GM23338 (cell line): ENCODE measurements at regions not wholly inside any gene's neighbourhood (a gene's known extent, or its start where the extent isn't known, plus 50 kb on each side); places are given as distances from the start of the nearest gene placed in this dataset.

Experiments used
- ATAC-seq: fragments of 200-7000 bp; cut with Tn5 transposase; 3 replicates; pipeline ENCODE4 v1.9.1; 2020
- DNase-seq: peaks from one replicate; pipeline ENCODE4 v3.0.0-alpha.2; 2015; ENCODE audit warnings: low spot score
- H2AFZ ChIP-seq: fragments of 200-600 bp; sonication (generic); 2 replicates; pipeline ENCODE4 v1.8.0; 2016; ENCODE audit warnings: antibody characterized with exemption, mild to moderate bottlenecking, moderate library complexity
- H3F3A ChIP-seq: fragments of 200-600 bp; sonication (generic); replicated peaks from 2 replicates; pipeline ENCODE4 v1.8.0; 2017; ENCODE audit warnings: antibody characterized with exemption, mixed run types, low read depth
- H3K27ac ChIP-seq: fragments of 200-600 bp; sonication (generic); 2 replicates; pipeline ENCODE4 v1.6.1; 2016; ENCODE audit warnings: low read depth
- H3K27me3 ChIP-seq: fragments of 200-600 bp; sonication (generic); 2 replicates; pipeline ENCODE4 v1.8.0; 2016; ENCODE audit warnings: mild to moderate bottlenecking, mixed run types, moderate library complexity; ENCODE audit not compliant: insufficient read depth
- H3K36me3 ChIP-seq: fragments of 200-600 bp; sonication (generic); 2 replicates; pipeline ENCODE4 v1.8.0; 2016; ENCODE audit warnings: mild to moderate bottlenecking; ENCODE audit not compliant: insufficient read depth
- H3K4me1 ChIP-seq: fragments of 200-600 bp; sonication (generic); 2 replicates; pipeline ENCODE4 v1.8.0; 2016; ENCODE audit warnings: mild to moderate bottlenecking, moderate library complexity; ENCODE audit not compliant: insufficient read depth
- H3K4me2 ChIP-seq: fragments of 200-600 bp; sonication (generic); 2 replicates; pipeline ENCODE4 v1.7.1; 2017; ENCODE audit warnings: mixed run types
- H3K4me3 ChIP-seq: fragments of 200-600 bp; sonication (generic); 2 replicates; pipeline ENCODE4 v1.6.1; 2016; ENCODE audit warnings: mixed run types
- H3K79me2 ChIP-seq: fragments of 200-600 bp; sonication (generic); replicated peaks from 2 replicates; pipeline ENCODE4 v1.8.0; 2017; ENCODE audit warnings: mild to moderate bottlenecking; ENCODE audit not compliant: insufficient read depth
- H3K9me2 ChIP-seq: fragments of 200-600 bp; sonication (generic); 2 replicates; pipeline ENCODE4 v1.8.0; 2017; ENCODE audit not compliant: insufficient read depth
- H4K20me1 ChIP-seq: fragments of 200-600 bp; sonication (generic); replicated peaks from 2 replicates; pipeline ENCODE4 v1.8.0; 2017; ENCODE audit warnings: mild to moderate bottlenecking; ENCODE audit not compliant: insufficient read depth
- H3K27ac Mint-ChIP-seq: 2 replicates; pipeline ENCODE4 v1.8.0; 2020; ENCODE audit warnings: inconsistent platforms, mild to moderate bottlenecking, moderate library complexity, mixed read lengths
- H3K27me3 Mint-ChIP-seq: 3 replicates; pipeline ENCODE4 v1.8.0; 2022; ENCODE audit warnings: low read depth, mild to moderate bottlenecking, moderate library complexity, mixed read lengths, inconsistent platforms; ENCODE audit not compliant: insufficient read depth, poor library complexity
- H3K36me3 Mint-ChIP-seq: 3 replicates; pipeline ENCODE4 v1.8.0; 2021; ENCODE audit warnings: low read depth, mild to moderate bottlenecking, inconsistent platforms, moderate library complexity, mixed read lengths
- H3K4me1 Mint-ChIP-seq: 3 replicates; pipeline ENCODE4 v1.8.0; 2020; ENCODE audit warnings: mild to moderate bottlenecking, inconsistent platforms, mixed read lengths
- H3K4me3 Mint-ChIP-seq: 3 replicates; pipeline ENCODE4 v1.8.0; 2021; ENCODE audit warnings: moderate library complexity, mild to moderate bottlenecking, inconsistent platforms, mixed read lengths
- H3K9me3 Mint-ChIP-seq: 3 replicates; pipeline ENCODE4 v1.8.0; 2020; ENCODE audit warnings: moderate library complexity, mild to moderate bottlenecking, inconsistent platforms, mixed read lengths
- CREB1 ChIP-seq: fragments of 250-450 bp; sonication (Bioruptor Pico); IDR thresholded peaks from 2 replicates; pipeline ENCODE4 v1.5.0; 2020; ENCODE audit warnings: low read depth, mild to moderate bottlenecking, moderate library complexity
- CTCF ChIP-seq, 2 experiments: fragments of 200-600 bp in 1 of 2; sonication (generic) in 1 of 2; conservative IDR thresholded peaks; 2 replicates each; pipeline versions ENCODE4 v1.5.1 to v1.6.1; 2016 to 2017; ENCODE audit warnings: antibody characterized with exemption in 2 of 2, low read depth in 2 of 2, mild to moderate bottlenecking in 2 of 2, moderate library complexity in 1 of 2
- ETS1 ChIP-seq: IDR thresholded peaks from 2 replicates; pipeline ENCODE4 v1.6.1; 2016; ENCODE audit warnings: antibody characterized with exemption
- EZH2 ChIP-seq: fragments of 200-600 bp; sonication (generic); IDR thresholded peaks from one replicate; pipeline ENCODE4 v1.8.0; 2017; ENCODE audit warnings: antibody characterized with exemption, mild to moderate bottlenecking, low read depth; ENCODE audit not compliant: unreplicated experiment
- EZH2phosphoT487 ChIP-seq: fragments of 200-600 bp; sonication (generic); IDR thresholded peaks from one replicate; pipeline ENCODE4 v1.8.1; 2018; ENCODE audit warnings: antibody characterized with exemption; ENCODE audit not compliant: unreplicated experiment
- JUNB ChIP-seq: IDR thresholded peaks from one replicate; pipeline ENCODE4 v1.6.1; 2016; ENCODE audit warnings: antibody characterized with exemption; ENCODE audit not compliant: unreplicated experiment
- NANOG ChIP-seq: IDR thresholded peaks from 2 replicates; pipeline ENCODE4 v1.6.1; 2016; ENCODE audit warnings: antibody characterized with exemption, borderline replicate concordance
- POLR2AphosphoS5 ChIP-seq: IDR thresholded peaks from 2 replicates; pipeline ENCODE4 v1.6.1; 2016; ENCODE audit warnings: antibody characterized with exemption, low read depth
- REST ChIP-seq: IDR thresholded peaks from one replicate; pipeline ENCODE4 v1.6.1; 2018; ENCODE audit warnings: antibody characterized with exemption; ENCODE audit not compliant: unreplicated experiment
- STAT1 ChIP-seq: IDR thresholded peaks from one replicate; pipeline ENCODE4 v1.6.1; 2016; ENCODE audit warnings: antibody characterized with exemption; ENCODE audit not compliant: unreplicated experiment
- ZNF114 ChIP-seq: fragments of 250-450 bp; sonication (Bioruptor Pico); IDR thresholded peaks from 2 replicates; pipeline ENCODE4 v1.5.0; 2020; ENCODE audit warnings: mild to moderate bottlenecking, moderate library complexity
- ZNF462 ChIP-seq: fragments of 250-450 bp; sonication (Bioruptor Pico); IDR thresholded peaks from 2 replicates; pipeline ENCODE4 v1.5.0; 2020; ENCODE audit warnings: mild to moderate bottlenecking, moderate library complexity

- no peak for TF ChIP-seq ZNF462 (CRISPR knock-in tag)
- no peak for TF ChIP-seq POLR2AphosphoS5
Measured at GRCh38 chr4:177178246-177178645, 131.4 kb upstream of the NEIL3 start (continued).

- Mint-ChIP-seq H3K4me1 (peaks cover 3% of the 10 kb centered on the region; the same call in 2 of the 3 replicates), H3K27me3 (no peaks in the 10 kb centered on the region), H3K36me3 (no peaks in the 10 kb centered on the region), H3K27ac (no peak overlapping the region), H3K4me3 (no peak overlapping the region), H3K9me3 (no peaks in the 10 kb centered on the region)
- no peak for ATAC-seq
- no peaks in the 10 kb centered on the region for H3K4me1 ChIP-seq
- no peak overlapping the region for H3K27ac ChIP-seq
- H3K9me2 ChIP-seq: 0 out of 2 replicates have a peak, but pooled peaks cover 3% of the 10 kb centered on the region
- no peak overlapping the region for H2AFZ ChIP-seq
- H3K4me2 ChIP-seq: no peak overlapping the region
- no peaks in the 10 kb centered on the region for H3K27me3 ChIP-seq
- H3K79me2 ChIP-seq: no peaks in the 10 kb centered on the region
- H4K20me1 ChIP-seq: no peaks in the 10 kb centered on the region
- DNase-seq: no peak
- no peaks in the 10 kb centered on the region for H3K36me3 ChIP-seq
- H3F3A ChIP-seq: no peaks in the 10 kb centered on the region
- no peak overlapping the region for H3K4me3 ChIP-seq
- TF ChIP-seq EZH2phosphoT487 (no peak), ETS1 (no peak), NANOG (no peak), POLR2AphosphoS5 (no peak), JUNB (no peak), CTCF (conservative IDR thresholded peaks at IDR 0.05; ENCODE audit: low read depth in 2 of 2) (no peak), REST (no peak), EZH2 (no peak), STAT1 (no peak), ZNF114 (CRISPR knock-in tag) (no peak), CREB1 (CRISPR knock-in tag) (no peak)
Measured at GRCh38 chr4:177182166-177182565, 127.5 kb upstream of the NEIL3 start.
